Fibroblast of skin of back (primary cell): ENCODE measurements at regions not wholly inside any gene's neighbourhood (a gene's known extent, or its start where the extent isn't known, plus 50 kb on each side); places are given as distances from the start of the nearest gene placed in this dataset.

ENCODE experiments used
- DNase-seq: peaks from one replicate; pipeline ENCODE4 v3.0.0-alpha.2; 2013

- no peak for DNase-seq
Measured at GRCh38 chr16:85550422-85550864, 62.7 kb upstream of the GSE1 start.

- DNase-seq = no peak
Measured at GRCh38 chr16:85550953-85551924, 61.9 kb upstream of the GSE1 start.

GRCh38 chr16:85552980-85553435, 60.1 kb upstream of the GSE1 start:
- no peak for DNase-seq

GRCh38 chr16:85553436-85554113, 59.5 kb upstream of the GSE1 start:
- peak; percentile 61 for DNase-seq

GRCh38 chr16:85554114-85554888, 58.8 kb upstream of the GSE1 start:
- peak; percentile 88 for DNase-seq

- DNase-seq = peak; percentile 82
Measured at GRCh38 chr16:85554889-85555718, 58.0 kb upstream of the GSE1 start.

GRCh38 chr16:85555719-85556455, 57.2 kb upstream of the GSE1 start:
- no peak for DNase-seq

GRCh38 chr16:85556456-85557082, 56.6 kb upstream of the GSE1 start:
- peak; percentile 50 for DNase-seq

GRCh38 chr16:85557083-85557970, 55.8 kb upstream of the GSE1 start:
- DNase-seq = no peak

- DNase-seq = no peak
Measured at GRCh38 chr16:85557971-85558657, 55.0 kb upstream of the GSE1 start.

GRCh38 chr16:85560932-85561247, 52.2 kb upstream of the GSE1 start:
- DNase-seq = no peak

- DNase-seq = no peak
Measured at GRCh38 chr16:85561248-85562092, 51.7 kb upstream of the GSE1 start.

GRCh38 chr16:85562093-85562786, 50.9 kb upstream of the GSE1 start:
- no peak for DNase-seq

- DNase-seq = no peak
Measured at GRCh38 chr16:85563034-85563433, 50.1 kb upstream of the GSE1 start.
